Cardiac muscle cell (in vitro differentiated cells and primary cell): ENCODE measurements at regions not wholly inside any gene's neighbourhood (a gene's known extent, or its start where the extent isn't known, plus 50 kb on each side); places are given as distances from the start of the nearest gene placed in this dataset.
"Not testable (repeated sequence)": the region's sequence is repeated elsewhere in the genome, so short reads cannot be mapped to it uniquely, and the experiment has no call there.

Source experiments
- DNase-seq, 2 donors: peaks; one replicate each; pipeline versions ENCODE4 v3.0.0 to v3.0.0-alpha.2; 2010 to 2017; ENCODE audit warnings: low read depth in 1 of 2, low spot score in 1 of 2
- H3K27ac ChIP-seq: fragments of 200-600 bp; sonication (generic); 2 replicates; pipeline ENCODE4 v1.5.1; 2016
- H3K27me3 ChIP-seq: fragments of 200-600 bp; sonication (generic); 2 replicates; pipeline ENCODE4 v1.6.0; 2016; ENCODE audit warnings: control low read depth
- H3K36me3 ChIP-seq: fragments of 200-600 bp; sonication (generic); 2 replicates; pipeline ENCODE4 v1.5.1; 2016; ENCODE audit warnings: control low read depth
- H3K4me1 ChIP-seq: fragments of 200-600 bp; sonication (generic); 2 replicates; pipeline ENCODE4 v1.8.1; 2017; ENCODE audit warnings: low read depth, mild to moderate bottlenecking, mixed run types
- H3K4me3 ChIP-seq: fragments of 200-600 bp; sonication (generic); 2 replicates; pipeline ENCODE4 v1.5.1; 2016; ENCODE audit warnings: mild to moderate bottlenecking
- H3K9me3 ChIP-seq: fragments of 200-600 bp; sonication (generic); 2 replicates; pipeline ENCODE4 v1.5.1; 2017; ENCODE audit warnings: low read depth, mild to moderate bottlenecking, control low read depth
- TF ChIP-seq, protein P1 (sequence below): IDR thresholded peaks from 2 replicates; pipeline ENCODE4 v1.5.1; 2012; ENCODE audit warnings: low read depth, mild to moderate bottlenecking, low read length

GRCh38 chrX:47723689-47724088, 64.7 kb upstream of the UXT start:
- no peaks in the 10 kb centered on the region for H3K36me3 ChIP-seq
- no peak overlapping the region for H3K4me3 ChIP-seq
- no peaks in the 10 kb centered on the region for H3K9me3 ChIP-seq
- TF ChIP-seq, protein P1, sequence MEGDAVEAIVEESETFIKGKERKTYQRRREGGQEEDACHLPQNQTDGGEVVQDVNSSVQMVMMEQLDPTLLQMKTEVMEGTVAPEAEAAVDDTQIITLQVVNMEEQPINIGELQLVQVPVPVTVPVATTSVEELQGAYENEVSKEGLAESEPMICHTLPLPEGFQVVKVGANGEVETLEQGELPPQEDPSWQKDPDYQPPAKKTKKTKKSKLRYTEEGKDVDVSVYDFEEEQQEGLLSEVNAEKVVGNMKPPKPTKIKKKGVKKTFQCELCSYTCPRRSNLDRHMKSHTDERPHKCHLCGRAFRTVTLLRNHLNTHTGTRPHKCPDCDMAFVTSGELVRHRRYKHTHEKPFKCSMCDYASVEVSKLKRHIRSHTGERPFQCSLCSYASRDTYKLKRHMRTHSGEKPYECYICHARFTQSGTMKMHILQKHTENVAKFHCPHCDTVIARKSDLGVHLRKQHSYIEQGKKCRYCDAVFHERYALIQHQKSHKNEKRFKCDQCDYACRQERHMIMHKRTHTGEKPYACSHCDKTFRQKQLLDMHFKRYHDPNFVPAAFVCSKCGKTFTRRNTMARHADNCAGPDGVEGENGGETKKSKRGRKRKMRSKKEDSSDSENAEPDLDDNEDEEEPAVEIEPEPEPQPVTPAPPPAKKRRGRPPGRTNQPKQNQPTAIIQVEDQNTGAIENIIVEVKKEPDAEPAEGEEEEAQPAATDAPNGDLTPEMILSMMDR: no peak
- H3K27me3 ChIP-seq: no peaks in the 10 kb centered on the region
- no peaks in the 10 kb centered on the region for H3K4me1 ChIP-seq
- H3K27ac ChIP-seq: no peak overlapping the region
- no peak for DNase-seq

DNA sequence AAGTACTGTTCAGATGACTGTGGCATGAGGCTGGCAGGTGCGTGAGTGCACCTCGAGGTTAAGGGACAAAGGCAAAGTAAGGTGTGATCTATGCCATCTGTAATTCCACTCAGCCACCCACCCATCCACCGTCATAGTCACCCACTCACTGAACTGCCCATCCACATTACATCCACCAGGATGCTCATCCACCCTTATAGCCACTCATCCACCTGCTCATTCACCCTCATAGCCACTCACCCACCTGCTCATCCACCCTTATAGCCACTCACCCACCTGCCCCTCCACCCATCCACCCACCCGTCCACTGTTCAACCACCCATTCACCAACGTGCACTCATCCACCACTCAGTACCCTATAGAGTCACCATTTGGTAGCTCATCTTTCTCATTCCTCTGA, 64.1 kb upstream of the UXT start:
- Histone ChIP-seq H3K27ac (no peak overlapping the region), H3K9me3 (no peaks in the 10 kb centered on the region), H3K36me3 (no peaks in the 10 kb centered on the region), H3K4me3 (no peak overlapping the region), H3K4me1 (no peaks in the 10 kb centered on the region), H3K27me3 (no peaks in the 10 kb centered on the region)
- TF ChIP-seq, protein P1: no peak
- DNase-seq: no peak

DNA sequence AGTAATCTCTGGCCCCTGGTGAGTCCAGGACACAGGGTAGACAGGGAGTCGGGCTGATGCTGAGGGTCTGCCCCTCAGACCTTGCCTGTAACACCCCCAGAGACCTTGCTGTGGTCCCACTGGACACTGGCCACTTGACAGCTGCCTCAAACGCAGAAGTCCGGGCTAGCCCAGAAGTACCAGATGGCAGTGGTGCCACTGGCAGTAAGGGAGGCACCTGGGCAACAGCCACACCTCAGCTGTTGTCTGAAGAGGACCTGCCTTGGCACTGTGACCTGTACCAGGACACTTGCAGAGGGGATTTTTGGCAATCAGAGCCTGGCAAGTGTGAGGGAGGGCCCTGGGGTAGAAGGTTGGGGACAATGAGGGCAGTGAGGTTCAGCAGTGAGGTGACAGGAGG, 63.3 kb upstream of the UXT start:
- H3K27me3 ChIP-seq: no peaks in the 10 kb centered on the region
- no peak overlapping the region for H3K27ac ChIP-seq
- H3K4me1 ChIP-seq: no peaks in the 10 kb centered on the region
- DNase-seq: no peak
- no peak overlapping the region for H3K4me3 ChIP-seq
- no peaks in the 10 kb centered on the region for H3K9me3 ChIP-seq
- TF ChIP-seq, protein P1: no peak
- H3K36me3 ChIP-seq: no peaks in the 10 kb centered on the region

DNA sequence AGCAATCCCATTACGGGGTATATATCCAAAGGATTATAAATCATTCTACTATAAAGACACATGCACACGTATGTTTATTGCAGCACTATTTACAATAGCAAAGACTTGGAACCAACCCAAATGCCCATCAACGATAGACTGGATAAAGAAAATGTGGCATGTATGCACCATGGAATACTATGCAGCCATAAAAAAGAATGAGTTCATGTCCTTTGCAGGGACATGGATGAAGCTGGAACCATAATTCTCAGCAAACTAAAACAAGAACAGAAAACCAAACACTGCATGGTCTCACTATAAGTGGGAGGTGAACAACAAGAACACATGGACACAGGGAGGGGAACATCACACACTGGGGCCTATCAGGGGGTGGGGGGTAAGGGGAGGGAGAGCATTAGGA, 56.1 kb upstream of the UXT start:
- H3K4me1 ChIP-seq, H3K27ac ChIP-seq, H3K4me3 ChIP-seq, H3K9me3 ChIP-seq, H3K27me3 ChIP-seq, DNase-seq, H3K36me3 ChIP-seq: not testable (repeated sequence)

DNA sequence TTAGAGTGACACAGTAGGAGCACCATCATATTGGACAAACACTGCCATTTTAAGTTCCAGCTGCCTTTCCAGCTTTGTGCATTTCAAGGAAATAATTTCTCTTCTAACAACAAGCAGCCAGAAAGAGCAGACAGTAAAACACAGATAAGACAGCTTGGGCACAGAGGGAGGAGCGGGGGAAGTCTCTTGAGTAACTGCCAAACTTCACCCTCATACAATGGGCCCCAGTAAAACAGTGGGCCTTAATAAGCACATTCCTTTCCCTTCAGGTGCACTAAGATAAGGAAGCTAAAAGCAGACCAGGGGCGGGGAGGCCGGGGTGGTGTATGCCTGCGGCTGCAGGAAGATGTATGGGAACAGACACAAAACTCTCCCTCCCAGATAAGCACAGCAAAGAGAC, 53.7 kb upstream of the UXT start:
- H3K27ac ChIP-seq: peak overlapping the region; percentile 82
- not testable (repeated sequence) for H3K4me1 ChIP-seq, H3K27me3 ChIP-seq, H3K9me3 ChIP-seq, H3K36me3 ChIP-seq, H3K4me3 ChIP-seq
- peak in 1 of 2 donors; percentile 7 for DNase-seq

DNA sequence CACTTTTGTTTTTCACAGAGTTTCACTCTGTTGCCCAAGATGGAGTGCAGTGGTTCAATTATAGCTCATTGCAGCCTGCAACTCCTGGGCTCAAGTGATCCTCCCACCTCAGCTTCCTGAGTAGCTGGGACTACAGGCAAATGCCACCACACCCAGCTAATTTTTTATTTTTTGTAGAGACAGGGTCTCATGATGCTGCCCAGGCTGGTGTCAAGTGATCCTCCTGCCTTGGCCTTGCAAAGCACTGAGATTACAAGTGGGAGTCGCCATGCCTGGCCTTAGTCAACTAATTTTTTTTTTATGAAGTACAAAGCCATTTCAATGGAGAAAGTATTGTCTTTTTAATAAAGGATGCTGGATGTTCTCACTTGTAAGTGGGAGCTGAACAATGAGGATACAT, 51.3 kb upstream of the UXT start:
- TF ChIP-seq, protein P1: no peak
- no peak for DNase-seq
- no peaks in the 10 kb centered on the region for H3K4me1 ChIP-seq
- no peaks in the 10 kb centered on the region for H3K9me3 ChIP-seq
- H3K4me3 ChIP-seq: no peak overlapping the region
- H3K36me3 ChIP-seq: no peaks in the 10 kb centered on the region
- H3K27me3 ChIP-seq: no peaks in the 10 kb centered on the region
- H3K27ac ChIP-seq: no peak overlapping the region
